Epithelial cell of prostate (primary cell): ENCODE measurements at regions not wholly inside any gene's neighbourhood (a gene's known extent, or its start where the extent isn't known, plus 50 kb on each side); places are given as distances from the start of the nearest gene placed in this dataset.

Experiments
- DNase-seq: peaks from one replicate; pipeline ENCODE4 v3.0.0-alpha.2; 2011; ENCODE audit warnings: low read depth, low spot score
- H3K27ac ChIP-seq: fragments of 450-650 bp; 2 replicates; pipeline ENCODE4 v1.5.1; 2017; ENCODE audit warnings: mild to moderate bottlenecking

GRCh38 chr5:74430631-74431289 lies 209.8 kb downstream of the ENC1 start:
- H3K27ac ChIP-seq, result no peak overlapping the region
- DNase-seq, result no peak

GRCh38 chr5:74429495-74429894 lies 211.0 kb downstream of the ENC1 start:
- no peak for DNase-seq
- no peak overlapping the region for H3K27ac ChIP-seq

GRCh38 chr5:74428876-74429275 lies 211.7 kb downstream of the ENC1 start:
- no peak for DNase-seq
- H3K27ac ChIP-seq, result no peak overlapping the region

GRCh38 chr5:74428275-74428674 lies 212.3 kb downstream of the ENC1 start:
- H3K27ac ChIP-seq, result no peak overlapping the region
- no peak for DNase-seq

GRCh38 chr5:74426506-74426905 lies 214.0 kb downstream of the ENC1 start:
- DNase-seq, result no peak
- H3K27ac ChIP-seq, result no peak overlapping the region

GRCh38 chr5:74424162-74424868 lies 216.2 kb downstream of the ENC1 start:
- peak; percentile 75 for DNase-seq
- peak overlapping the region; percentile 36 for H3K27ac ChIP-seq

- DNase-seq, result no peak
- no peak overlapping the region for H3K27ac ChIP-seq
Observed at GRCh38 chr5:74423383-74423782, 217.1 kb downstream of the ENC1 start.

- no peak overlapping the region for H3K27ac ChIP-seq
- DNase-seq, result no peak
Observed at GRCh38 chr5:74422671-74423070, 217.9 kb downstream of the ENC1 start.

- H3K27ac ChIP-seq, result no peak overlapping the region
- DNase-seq, result no peak
Observed at GRCh38 chr5:74422030-74422429, 218.5 kb downstream of the ENC1 start.

- no peak overlapping the region for H3K27ac ChIP-seq
- DNase-seq, result no peak
Observed at GRCh38 chr5:74421377-74421776, 219.2 kb downstream of the ENC1 start.

GRCh38 chr5:74420947-74421346 lies 219.6 kb downstream of the ENC1 start:
- no peak for DNase-seq
- H3K27ac ChIP-seq, result no peak overlapping the region

GRCh38 chr5:74420220-74420619 lies 220.3 kb downstream of the ENC1 start:
- DNase-seq, result no peak
- no peak overlapping the region for H3K27ac ChIP-seq

GRCh38 chr5:74419468-74419867 lies 221.1 kb downstream of the ENC1 start:
- no peak for DNase-seq
- no peak overlapping the region for H3K27ac ChIP-seq

- no peak overlapping the region for H3K27ac ChIP-seq
- no peak for DNase-seq
Observed at GRCh38 chr5:74418709-74419108, 221.8 kb downstream of the ENC1 start.

GRCh38 chr5:74418261-74418660 lies 222.3 kb downstream of the ENC1 start:
- no peak for DNase-seq
- H3K27ac ChIP-seq, result no peak overlapping the region

- no peak overlapping the region for H3K27ac ChIP-seq
- DNase-seq, result no peak
Observed at GRCh38 chr5:74415695-74416102, 224.8 kb downstream of the ENC1 start.

GRCh38 chr5:74414228-74414627 lies 226.3 kb downstream of the ENC1 start:
- no peak for DNase-seq
- H3K27ac ChIP-seq, result no peak overlapping the region

GRCh38 chr5:74413403-74414048 lies 227.0 kb downstream of the ENC1 start:
- DNase-seq, result no peak
- no peak overlapping the region for H3K27ac ChIP-seq

- no peak overlapping the region for H3K27ac ChIP-seq
- no peak for DNase-seq
Observed at GRCh38 chr5:74412066-74412465, 228.5 kb downstream of the ENC1 start.

GRCh38 chr5:74409712-74410111 lies 230.8 kb downstream of the ENC1 start:
- no peak overlapping the region for H3K27ac ChIP-seq
- DNase-seq, result no peak

- DNase-seq, result no peak
- no peak overlapping the region for H3K27ac ChIP-seq
Observed at GRCh38 chr5:74409166-74409706, 231.3 kb downstream of the ENC1 start.
